ENCODE measurements at regions not wholly inside any gene's neighbourhood (a gene's known extent, or its start where the extent isn't known, plus 50 kb on each side); places are given as distances from the start of the nearest gene placed in this dataset.

- TF ChIP-seq SP4 (IDR thresholded peaks at IDR 0.05; ENCODE audit: low read length) (no peak), KDM4A (IDR thresholded peaks at IDR 0.05; ENCODE audit: low read depth, low read length, severe bottlenecking) (no peak), HDAC6 (IDR thresholded peaks at IDR 0.05; ENCODE audit: low read depth, low read length) (no peak), KDM1A (IDR thresholded peaks at IDR 0.05; ENCODE audit: borderline replicate concordance, low read length) (no peak), YY1 (IDR thresholded peaks at IDR 0.05; ENCODE audit: low read depth, low read length) (no peak), SUZ12 (IDR thresholded peaks at IDR 0.05; ENCODE audit: low read length) (no peak), NRF1 (IDR thresholded peaks at IDR 0.05; ENCODE audit: low read depth, low read length) (no peak), CHD1 (IDR thresholded peaks at IDR 0.05; ENCODE audit: low read depth, low read length) (no peak)
Observed at GRCh38 chr15:70286113-70286806, 188.5 kb upstream of the TLE3 start (continued).

Data from H1 (cell line).